ENCODE measurements at regions not wholly inside any gene's neighbourhood (a gene's known extent, or its start where the extent isn't known, plus 50 kb on each side); places are given as distances from the start of the nearest gene placed in this dataset.
A peak's percentile ranks its signal among the peaks of the same experiment; 100 is the strongest.

DNA sequence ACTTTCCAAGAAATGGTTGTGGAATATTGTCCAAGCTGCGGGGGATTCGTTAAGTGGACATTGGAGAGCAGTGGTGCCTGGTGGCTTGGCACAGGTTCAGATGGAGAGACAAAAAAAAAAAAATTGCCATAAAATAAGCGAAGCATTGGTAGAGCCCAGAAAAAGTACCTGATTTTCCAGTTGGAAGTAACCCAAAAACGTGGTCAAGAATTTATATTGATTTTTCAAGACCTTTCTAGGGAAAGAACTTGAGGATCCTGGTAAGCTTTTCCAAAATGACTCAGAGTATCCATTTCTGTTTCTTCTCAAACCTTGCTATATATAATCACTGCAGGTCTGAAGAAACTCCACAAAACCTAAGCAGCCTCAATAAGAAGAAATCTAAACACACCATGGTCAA is 94.6 kb downstream of the ING1 start:
- Histone ChIP-seq H3K4me1 (peaks cover 0 to 19% (median 14%) of the 10 kb centered on the region in 4 donors), H3K9me3 (no peaks in the 10 kb centered on the region), H3K27ac (no peak overlapping the region), H3K27me3 (peaks cover 0 to 57% (median 17%) of the 10 kb centered on the region in 3 donors), H3K36me3 (no peaks in the 10 kb centered on the region), H3K4me3 (no peak overlapping the region)
- WGBS, 5 donors = 62 to 75% (median 73%) methylated on average over 4 of the region's 4 CpGs
- no peak for DNase-seq
- TF ChIP-seq POLR2A (IDR thresholded peaks at IDR 0.05) = no peak
- no peak for TF ChIP-seq EP300 (IDR thresholded peaks at IDR 0.05)
- TF ChIP-seq, protein P1, sequence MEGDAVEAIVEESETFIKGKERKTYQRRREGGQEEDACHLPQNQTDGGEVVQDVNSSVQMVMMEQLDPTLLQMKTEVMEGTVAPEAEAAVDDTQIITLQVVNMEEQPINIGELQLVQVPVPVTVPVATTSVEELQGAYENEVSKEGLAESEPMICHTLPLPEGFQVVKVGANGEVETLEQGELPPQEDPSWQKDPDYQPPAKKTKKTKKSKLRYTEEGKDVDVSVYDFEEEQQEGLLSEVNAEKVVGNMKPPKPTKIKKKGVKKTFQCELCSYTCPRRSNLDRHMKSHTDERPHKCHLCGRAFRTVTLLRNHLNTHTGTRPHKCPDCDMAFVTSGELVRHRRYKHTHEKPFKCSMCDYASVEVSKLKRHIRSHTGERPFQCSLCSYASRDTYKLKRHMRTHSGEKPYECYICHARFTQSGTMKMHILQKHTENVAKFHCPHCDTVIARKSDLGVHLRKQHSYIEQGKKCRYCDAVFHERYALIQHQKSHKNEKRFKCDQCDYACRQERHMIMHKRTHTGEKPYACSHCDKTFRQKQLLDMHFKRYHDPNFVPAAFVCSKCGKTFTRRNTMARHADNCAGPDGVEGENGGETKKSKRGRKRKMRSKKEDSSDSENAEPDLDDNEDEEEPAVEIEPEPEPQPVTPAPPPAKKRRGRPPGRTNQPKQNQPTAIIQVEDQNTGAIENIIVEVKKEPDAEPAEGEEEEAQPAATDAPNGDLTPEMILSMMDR (IDR thresholded peaks at IDR 0.05) = no peak
- no peak for TF ChIP-seq POLR2AphosphoS5 (IDR thresholded peaks at IDR 0.05)
- intact Hi-C loops (cut with DNase I; ENCODE audit: low total_unique reads) = no loop called here

DNA sequence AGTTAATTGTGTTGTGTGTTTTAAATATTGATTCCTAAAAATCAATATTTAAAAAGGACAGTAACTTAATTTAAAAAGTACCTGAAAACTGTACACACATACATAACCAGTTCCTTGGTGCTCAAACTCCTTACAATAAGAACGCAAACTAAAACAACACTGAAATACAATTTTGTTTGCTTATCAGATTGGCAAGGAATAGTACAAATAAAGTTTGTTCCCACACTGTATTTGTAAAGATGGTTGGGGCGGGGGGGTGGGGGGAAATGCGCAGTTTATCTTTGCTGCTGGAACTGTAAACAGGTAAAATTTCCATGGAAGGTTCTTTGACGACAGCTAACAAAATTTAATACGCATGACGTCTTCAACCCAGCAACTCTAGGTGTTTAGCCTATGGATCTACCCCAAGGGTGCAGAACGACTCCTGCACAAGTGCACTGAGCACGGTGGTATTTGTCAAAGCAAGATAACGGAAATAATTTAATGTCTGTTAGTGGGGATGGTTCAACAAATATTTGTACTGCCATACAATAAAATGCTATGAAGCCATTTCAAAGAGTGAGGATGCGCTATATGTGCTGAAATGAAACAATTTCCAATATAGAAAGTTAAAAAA is 96.5 kb downstream of the ING1 start:
- peaks cover 0 to 19% (median 14%) of the 10 kb centered on the region in 4 donors for H3K4me1 ChIP-seq
- TF ChIP-seq, protein P1 (IDR thresholded peaks at IDR 0.05) = no peak
- no peak for TF ChIP-seq POLR2AphosphoS5 (IDR thresholded peaks at IDR 0.05)
- intact Hi-C loops (cut with DNase I; ENCODE audit: low total_unique reads) = loop anchor here (10.0 kb wide), 2 partner anchors 85 to 215 kb away; no protein-coding TSS in a partner anchor
- H3K27ac ChIP-seq = no peak overlapping the region
- no peak overlapping the region for H3K4me3 ChIP-seq
- DNase-seq = no peak
- no peaks in the 10 kb centered on the region for H3K9me3 ChIP-seq
- WGBS, 5 donors = 28 to 60% (median 45%) methylated on average over 10 of the region's 10 CpGs
- peaks cover 0 to 58% (median 17%) of the 10 kb centered on the region in 3 donors for H3K27me3 ChIP-seq
- no peaks in the 10 kb centered on the region for H3K36me3 ChIP-seq

DNA sequence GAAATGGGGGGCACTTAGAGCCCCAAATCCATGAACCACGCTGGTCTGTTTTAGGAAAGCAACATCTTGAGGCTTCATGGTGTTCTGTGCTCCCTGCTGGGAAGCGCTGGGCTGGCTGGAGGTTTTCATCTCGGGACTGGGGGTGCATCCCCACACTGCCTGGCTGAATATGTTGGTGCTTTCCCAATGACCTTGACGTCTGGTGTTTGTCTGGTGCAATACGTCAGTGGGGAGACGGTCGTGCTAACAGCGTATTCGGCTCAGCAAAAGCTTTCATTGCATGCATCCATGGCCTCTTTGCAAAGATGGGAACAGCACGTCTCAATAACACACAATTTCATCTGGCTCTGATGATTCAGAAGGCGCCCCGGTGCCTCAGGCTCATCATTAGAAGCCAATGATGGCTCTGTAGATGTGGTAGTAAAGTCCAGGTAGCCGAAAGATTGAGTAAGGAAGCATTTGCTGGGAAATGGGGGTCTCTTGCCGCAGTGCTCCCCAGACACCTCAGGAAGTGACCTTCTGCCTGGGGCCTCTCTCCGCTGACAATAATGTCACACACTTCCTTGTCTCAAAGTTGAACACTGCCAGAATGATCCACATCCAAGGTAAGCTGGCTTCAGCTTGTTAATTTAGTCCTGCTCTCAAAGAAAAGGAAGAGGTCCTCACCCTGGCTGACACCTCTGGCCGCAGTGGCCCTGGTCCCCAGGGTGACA is 97.7 kb downstream of the ING1 start:
- DNase-seq = peak in 1 of 2 donors; percentile 27
- WGBS, 5 donors = 67 to 80% (median 72%) methylated on average over 16 of the region's 16 CpGs
- intact Hi-C loops (cut with DNase I; ENCODE audit: low total_unique reads) = loop anchor here (10.0 kb wide), 2 partner anchors 86 to 216 kb away; no protein-coding TSS in a partner anchor
- no peak overlapping the region for H3K4me3 ChIP-seq
- TF ChIP-seq POLR2A (IDR thresholded peaks at IDR 0.05) = no peak
- no peak for TF ChIP-seq POLR2AphosphoS5 (IDR thresholded peaks at IDR 0.05)
- TF ChIP-seq EP300 (IDR thresholded peaks at IDR 0.05) = no peak
- TF ChIP-seq, protein P1 (IDR thresholded peaks at IDR 0.05) = no peak
- H3K27me3 ChIP-seq = peaks cover 0 to 52% (median 17%) of the 10 kb centered on the region in 3 donors
- no peaks in the 10 kb centered on the region for H3K36me3 ChIP-seq
- H3K27ac ChIP-seq = no peak overlapping the region
- peaks cover 0 to 19% (median 14%) of the 10 kb centered on the region in 4 donors for H3K4me1 ChIP-seq
- H3K9me3 ChIP-seq = no peaks in the 10 kb centered on the region

DNA sequence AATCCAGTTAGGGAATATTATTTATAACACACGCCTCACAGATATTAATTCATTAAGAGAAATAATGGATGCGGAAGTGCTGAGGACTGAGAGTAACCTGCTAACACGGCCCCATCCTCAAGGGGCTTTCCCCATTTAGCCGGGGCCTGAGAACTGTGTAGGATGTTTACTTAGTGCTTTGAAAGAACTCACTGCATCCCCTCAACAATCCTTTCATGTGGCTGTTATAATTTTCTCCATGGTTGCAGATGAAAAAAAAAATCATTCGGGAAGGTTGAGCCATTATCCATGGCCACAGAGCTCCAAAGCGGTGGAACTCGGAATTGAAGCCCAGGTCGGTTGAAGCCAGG is 98.2 kb downstream of the ING1 start:
- TF ChIP-seq POLR2AphosphoS5 (IDR thresholded peaks at IDR 0.05) (no peak), POLR2A (IDR thresholded peaks at IDR 0.05) (no peak), EP300 (IDR thresholded peaks at IDR 0.05) (no peak)
- TF ChIP-seq, protein P1 (IDR thresholded peaks at IDR 0.05) = no peak
- Histone ChIP-seq H3K36me3 (no peaks in the 10 kb centered on the region), H3K27me3 (peaks cover 0 to 52% (median 17%) of the 10 kb centered on the region in 3 donors), H3K4me3 (peak overlapping the region in 2 of 4 donors; percentile 30 to 31), H3K4me1 (peaks cover 0 to 19% (median 14%) of the 10 kb centered on the region in 4 donors), H3K27ac (no peak overlapping the region), H3K9me3 (no peaks in the 10 kb centered on the region)
- DNase-seq = no peak
- intact Hi-C loops (cut with DNase I; ENCODE audit: low total_unique reads) = loop anchor here (10.0 kb wide), 2 partner anchors 87 to 217 kb away; no protein-coding TSS in a partner anchor
- WGBS, 5 donors = 47 to 69% (median 58%) methylated on average over 8 of the region's 8 CpGs
